Retina (tissue), 1 donor: ENCODE measurements at regions not wholly inside any gene's neighbourhood (a gene's known extent, or its start where the extent isn't known, plus 50 kb on each side); places are given as distances from the start of the nearest gene placed in this dataset.

ENCODE experiments used
- DNase-seq: peaks from one replicate; pipeline ENCODE4 v3.0.0-alpha.2; 2016

- DNase-seq = no peak
Observed at GRCh38 chr13:111912453-111912866, 154.5 kb upstream of the SOX1 start.

GRCh38 chr13:111912991-111913760, 153.8 kb upstream of the SOX1 start:
- DNase-seq = peak; percentile 50

GRCh38 chr13:111913761-111914140, 153.2 kb upstream of the SOX1 start:
- DNase-seq = no peak

- no peak for DNase-seq
Observed at GRCh38 chr13:111914241-111915103, 152.5 kb upstream of the SOX1 start.

- no peak for DNase-seq
Observed at GRCh38 chr13:111915104-111915551, 151.8 kb upstream of the SOX1 start.

- DNase-seq = no peak
Observed at GRCh38 chr13:111916201-111916600, 150.7 kb upstream of the SOX1 start.

GRCh38 chr13:111917086-111917485, 149.9 kb upstream of the SOX1 start:
- no peak for DNase-seq

- DNase-seq = no peak
Observed at GRCh38 chr13:111917901-111918300, 149.0 kb upstream of the SOX1 start.

GRCh38 chr13:111919286-111919685, 147.7 kb upstream of the SOX1 start:
- no peak for DNase-seq

- no peak for DNase-seq
Observed at GRCh38 chr13:111919849-111920248, 147.1 kb upstream of the SOX1 start.

- DNase-seq = no peak
Observed at GRCh38 chr13:111920306-111920931, 146.5 kb upstream of the SOX1 start.

- no peak for DNase-seq
Observed at GRCh38 chr13:111920932-111921705, 145.8 kb upstream of the SOX1 start.

- no peak for DNase-seq
Observed at GRCh38 chr13:111922086-111922485, 144.9 kb upstream of the SOX1 start.

GRCh38 chr13:111923439-111923838, 143.5 kb upstream of the SOX1 start:
- DNase-seq = no peak

GRCh38 chr13:111923991-111924677, 142.8 kb upstream of the SOX1 start:
- DNase-seq = no peak

GRCh38 chr13:111924678-111925075, 142.3 kb upstream of the SOX1 start:
- DNase-seq = no peak

GRCh38 chr13:111925146-111925875, 141.6 kb upstream of the SOX1 start:
- no peak for DNase-seq

- no peak for DNase-seq
Observed at GRCh38 chr13:111926501-111927180, 140.3 kb upstream of the SOX1 start.

- DNase-seq = no peak
Observed at GRCh38 chr13:111927181-111927540, 139.8 kb upstream of the SOX1 start.

- DNase-seq = no peak
Observed at GRCh38 chr13:111929036-111929616, 137.8 kb upstream of the SOX1 start.
